ENCODE measurements at regions not wholly inside any gene's neighbourhood (a gene's known extent, or its start where the extent isn't known, plus 50 kb on each side); places are given as distances from the start of the nearest gene placed in this dataset.

- no peaks in the 10 kb centered on the region for H3K79me2 ChIP-seq (ENCODE audit: control insufficient read depth, insufficient read depth, low read length)
- POLR2A ChIA-PET: no interaction called here
These were observed 584.8 kb downstream of the MBD2 start for GRCh38 chr18:53639687-53640086.

GRCh38 chr18:53629337-53629736 is 595.1 kb downstream of the MBD2 start:
- Mint-ChIP-seq H3K9me3 (ENCODE audit: insufficient read depth) (peaks cover 5% of the 10 kb centered on the region), H3K4me1 (no peaks in the 10 kb centered on the region), H3K27ac (no peak overlapping the region), H3K27me3 (no peaks in the 10 kb centered on the region), H3K4me3 (no peak overlapping the region)
- CTCF ChIA-PET: no interaction called here
- Histone ChIP-seq H3K36me3 (replicated peaks in 1 of 2; ENCODE audit: control extremely low read depth in 1 of 2, control insufficient read depth in 1 of 2, extremely low read depth in 1 of 2, insufficient read depth in 2 of 2, low read length in 1 of 2) (no peaks in the 10 kb centered on the region), H3K27me3 (replicated peaks in 1 of 4; ENCODE audit: control extremely low read depth in 1 of 4, control insufficient read depth in 3 of 4, insufficient read depth in 4 of 4, low read length in 3 of 4) (no peaks in the 10 kb centered on the region), H3K4me2 (replicated peaks; ENCODE audit: low read depth, low read length, poor library complexity, severe bottlenecking) (no peak overlapping the region), H3K9me3 (ENCODE audit: control extremely low read depth in 1 of 3, control insufficient read depth in 2 of 3, insufficient read depth in 1 of 3, low read length in 2 of 3) (peaks cover 0 to 10% (median 0%) of the 10 kb centered on the region in 3 donors), H2AFZ (ENCODE audit: insufficient read depth, low read depth, low read length, poor library complexity, severe bottlenecking) (no peak overlapping the region), H3K79me2 (ENCODE audit: control insufficient read depth, insufficient read depth, low read length) (no peaks in the 10 kb centered on the region), H3K4me3 (ENCODE audit: control extremely low read depth in 1 of 5, extremely low read depth in 1 of 5, insufficient read depth in 1 of 5, low read depth in 2 of 5, low read length in 4 of 5) (no peak overlapping the region), H3K9ac (ENCODE audit: low read length) (no peak overlapping the region), H4K20me1 (ENCODE audit: control insufficient read depth, insufficient read depth, low read length, poor library complexity, severe bottlenecking) (no peaks in the 10 kb centered on the region), H3K4me1 (ENCODE audit: control insufficient read depth in 2 of 2, insufficient read depth in 2 of 2, low read length in 2 of 2) (no peaks in the 10 kb centered on the region), H3K27ac (ENCODE audit: low read length in 2 of 2) (no peak overlapping the region)
- POLR2A ChIA-PET: no interaction called here
- ATAC-seq (ENCODE audit: low read depth): no peak
- TF ChIP-seq CTCF (IDR thresholded peaks at IDR 0.05): no peak
- TF ChIP-seq EZH2 (IDR thresholded peaks at IDR 0.05; ENCODE audit: borderline replicate concordance, insufficient read depth, low read depth, low read length, poor library complexity, severe bottlenecking): no peak
- intact Hi-C loops (cut with micrococcal nuclease): no loop called here
- no CpG with 5 or more reads among the region's 1 CpG for whole genome bisulfite sequencing (ENCODE audit: insufficient coverage)
- no peak for DNase-seq

More at GRCh38 chr18:53639687-53640086, 584.8 kb downstream of the MBD2 start:
- H3K4me3 ChIP-seq (ENCODE audit: control extremely low read depth in 1 of 5, extremely low read depth in 1 of 5, insufficient read depth in 1 of 5, low read depth in 2 of 5, low read length in 4 of 5): no peak overlapping the region
- no peak overlapping the region for H2AFZ ChIP-seq (ENCODE audit: insufficient read depth, low read depth, low read length, poor library complexity, severe bottlenecking)
- no peaks in the 10 kb centered on the region for H3K36me3 ChIP-seq (replicated peaks in 1 of 2; ENCODE audit: control extremely low read depth in 1 of 2, control insufficient read depth in 1 of 2, extremely low read depth in 1 of 2, insufficient read depth in 2 of 2, low read length in 1 of 2)
- no peak overlapping the region for H3K27ac Mint-ChIP-seq
- no peaks in the 10 kb centered on the region for H3K4me1 ChIP-seq (ENCODE audit: control insufficient read depth in 2 of 2, insufficient read depth in 2 of 2, low read length in 2 of 2)
- intact Hi-C loops (cut with micrococcal nuclease): no loop called here
- CTCF ChIA-PET: no interaction called here
- no peak overlapping the region for H3K4me2 ChIP-seq (replicated peaks; ENCODE audit: low read depth, low read length, poor library complexity, severe bottlenecking)
- TF ChIP-seq CTCF (IDR thresholded peaks at IDR 0.05) (no peak), EZH2 (IDR thresholded peaks at IDR 0.05; ENCODE audit: borderline replicate concordance, insufficient read depth, low read depth, low read length, poor library complexity, severe bottlenecking) (no peak)
- H3K27me3 Mint-ChIP-seq: no peaks in the 10 kb centered on the region
- H3K27me3 ChIP-seq (replicated peaks in 1 of 4; ENCODE audit: control extremely low read depth in 1 of 4, control insufficient read depth in 3 of 4, insufficient read depth in 4 of 4, low read length in 3 of 4): no peaks in the 10 kb centered on the region
- no peak for ATAC-seq (ENCODE audit: low read depth)
- H3K27ac ChIP-seq (ENCODE audit: low read length in 2 of 2): no peak overlapping the region
- H3K9me3 Mint-ChIP-seq (ENCODE audit: insufficient read depth): peaks cover 2% of the 10 kb centered on the region
- H3K4me1 Mint-ChIP-seq: no peaks in the 10 kb centered on the region
- no peak overlapping the region for H3K4me3 Mint-ChIP-seq
- no peaks in the 10 kb centered on the region for H3K9me3 ChIP-seq (ENCODE audit: control extremely low read depth in 1 of 3, control insufficient read depth in 2 of 3, insufficient read depth in 1 of 3, low read length in 2 of 3)
- H3K9ac ChIP-seq (ENCODE audit: low read length): no peak overlapping the region
- DNase-seq: no peak
- no peaks in the 10 kb centered on the region for H4K20me1 ChIP-seq (ENCODE audit: control insufficient read depth, insufficient read depth, low read length, poor library complexity, severe bottlenecking)

Data from B cell (primary cell).